Left colon (tissue), 2 donors: ENCODE measurements at regions not wholly inside any gene's neighbourhood (a gene's known extent, or its start where the extent isn't known, plus 50 kb on each side); places are given as distances from the start of the nearest gene placed in this dataset.

ENCODE experiments used
- ATAC-seq: fragments of 200-7000 bp; cut with Tn5 transposase; one replicate; pipeline ENCODE4 v1.9.1; 2020; ENCODE audit warnings: mild to moderate bottlenecking, moderate library complexity
- DNase-seq, 2 donors: peaks; one replicate each; pipeline ENCODE4 v3.0.0-alpha.2; 2020
- intact Hi-C, 2 donors: fragments of 100-400 bp; cut with DNase I in 1 of 2; cut with micrococcal nuclease in 1 of 2; formaldehyde crosslinking; loops; one replicate each; pipeline versions ENCODE4 v1.11.2 to v1.14.0; 2022; cut with DNase I, micrococcal nuclease
- donor health status: DM: no; HTN: no; CAD: no.
- donor health status: DM: yes; HTN: yes; CAD: no.

DNA sequence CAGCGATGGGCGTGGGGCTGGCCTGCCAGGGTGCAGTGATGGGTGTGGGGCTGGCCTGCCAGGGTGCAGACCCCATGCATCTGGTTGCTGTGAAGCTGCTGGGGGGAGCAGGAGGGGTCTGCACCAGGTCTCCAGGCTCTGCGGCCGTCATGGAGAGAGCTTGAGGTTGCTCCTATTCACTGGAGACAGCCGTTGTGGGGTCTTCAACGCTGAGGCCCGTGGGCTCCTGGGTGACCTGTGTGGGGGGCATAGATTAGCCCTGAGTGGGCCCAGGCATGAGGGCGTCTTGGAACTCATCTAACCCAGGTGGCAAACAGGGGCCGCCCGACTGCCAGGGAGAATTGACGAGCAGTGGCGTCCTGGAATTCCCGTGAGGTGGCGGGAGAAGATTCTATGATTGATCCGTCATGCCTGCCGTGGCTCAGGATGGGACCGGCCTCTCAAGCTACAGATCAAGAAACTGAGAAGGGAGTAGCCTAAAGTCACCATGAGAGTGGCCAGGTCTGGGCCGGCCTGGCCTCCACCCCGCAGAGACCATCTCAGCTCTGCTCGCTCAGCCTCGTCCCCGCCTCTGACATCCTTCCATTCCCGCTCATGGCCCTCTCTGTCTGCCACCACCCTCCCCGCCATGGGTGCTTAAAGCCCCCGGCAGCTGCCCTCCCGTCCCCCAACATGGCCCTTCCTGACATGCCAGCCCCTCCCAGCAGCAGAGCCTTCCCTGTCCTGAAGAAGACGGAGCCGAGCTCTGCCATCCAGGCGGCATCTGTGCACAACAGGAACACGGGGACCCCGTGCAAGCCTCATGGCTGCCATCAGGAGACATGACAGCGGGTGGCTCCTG, 50.7 kb upstream of the ACSF3 start:
- intact Hi-C loops = no loop called here
- DNase-seq = no peak
- no peak for ATAC-seq

DNA sequence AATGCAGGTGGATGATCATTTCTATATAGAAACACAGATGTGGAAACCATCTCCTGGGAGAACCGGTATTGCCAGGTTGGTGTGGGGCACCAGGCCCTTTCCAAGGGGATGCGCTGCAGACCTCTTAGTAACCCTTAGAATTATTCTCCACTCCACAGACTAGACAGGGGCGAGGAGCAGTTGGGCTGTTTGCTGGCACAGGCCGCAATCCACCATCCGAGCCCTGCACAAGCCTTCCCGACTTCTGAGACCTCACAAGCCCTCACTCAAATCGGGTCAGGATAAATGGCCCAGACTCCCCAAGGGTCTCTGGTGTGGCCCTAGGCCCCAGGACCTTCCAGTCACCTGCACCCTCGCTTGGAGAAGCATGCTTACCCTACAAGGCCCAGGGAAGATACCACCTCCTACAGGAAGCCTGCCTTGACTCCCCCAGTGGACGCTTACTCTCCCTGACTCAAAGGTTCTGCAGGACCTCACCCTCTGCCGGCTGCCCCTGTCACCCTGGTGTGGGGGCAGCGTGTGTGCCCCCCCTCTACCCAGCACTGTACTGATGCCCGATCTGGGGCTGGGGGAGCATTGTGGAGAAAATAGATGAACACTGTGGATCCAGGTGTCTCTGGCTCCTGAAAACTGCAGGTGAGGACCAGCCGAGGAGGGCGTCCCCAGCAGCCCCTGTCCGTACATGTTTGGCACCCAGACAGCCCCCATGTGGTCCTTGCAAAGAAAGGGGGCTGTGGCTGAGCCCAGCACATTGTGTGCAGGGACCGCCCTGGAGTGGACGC, 49.8 kb upstream of the ACSF3 start:
- ATAC-seq = no peak
- intact Hi-C loops = no loop called here
- DNase-seq = no peak
